ENCODE measurements at regions not wholly inside any gene's neighbourhood (a gene's known extent, or its start where the extent isn't known, plus 50 kb on each side); places are given as distances from the start of the nearest gene placed in this dataset.

DNA sequence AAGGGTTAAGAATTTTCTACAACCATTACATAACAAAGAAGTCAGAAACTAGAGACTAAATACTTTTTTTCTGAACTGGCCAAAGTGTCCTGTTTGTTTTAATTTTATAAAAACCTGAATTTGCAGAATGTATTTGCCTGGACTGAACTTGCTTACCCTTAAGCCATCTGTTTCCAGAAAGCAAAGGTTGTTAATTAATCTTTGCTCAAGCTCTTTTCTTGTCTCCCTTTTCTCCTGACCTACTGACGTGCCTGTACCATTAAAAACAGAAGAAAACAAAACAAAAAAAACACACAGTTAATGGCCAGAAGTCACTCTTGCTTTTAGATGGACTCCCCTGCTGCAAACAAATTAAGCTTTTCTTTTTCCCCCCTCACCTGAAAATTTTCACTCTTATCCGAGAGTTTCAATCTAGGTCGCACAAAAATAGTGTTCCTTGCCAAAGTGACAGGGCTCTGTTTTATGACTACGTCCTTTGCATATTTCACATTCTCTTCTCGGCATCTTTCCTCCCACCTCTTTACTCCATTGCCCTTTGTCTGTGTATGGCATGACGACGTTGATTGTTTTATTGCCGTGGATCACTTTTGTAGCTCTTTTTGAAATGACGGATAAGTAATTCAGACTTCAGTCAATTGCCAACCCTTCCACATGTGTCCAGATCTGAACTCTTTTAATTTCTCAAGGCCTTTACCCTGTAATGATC lies 333.8 kb upstream of the GRIN3A start:
- DNase-seq: no peak
- no peak for ATAC-seq
- intact Hi-C loops (cut with DNase I): no loop called here

DNA sequence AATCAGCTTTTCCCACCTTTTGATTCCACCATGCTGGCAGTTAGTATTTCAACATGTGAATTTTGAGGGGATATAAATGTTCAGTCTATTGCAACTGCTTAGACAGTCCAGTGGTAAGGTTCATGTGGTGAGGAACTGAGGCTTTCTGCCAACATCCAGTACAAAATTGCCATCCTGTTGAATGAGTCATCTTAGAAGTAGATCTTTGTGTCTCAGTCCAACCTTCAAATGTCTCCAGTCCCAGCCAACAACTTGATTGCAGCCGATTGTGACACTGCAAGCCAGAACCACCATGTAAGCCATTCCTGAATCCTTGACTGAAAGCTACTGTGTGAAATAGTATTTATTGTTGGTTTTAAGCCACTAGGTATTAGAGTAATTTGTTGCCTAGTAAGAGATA lies 331.5 kb upstream of the GRIN3A start:
- no peak for ATAC-seq
- intact Hi-C loops (cut with DNase I): no loop called here

DNA sequence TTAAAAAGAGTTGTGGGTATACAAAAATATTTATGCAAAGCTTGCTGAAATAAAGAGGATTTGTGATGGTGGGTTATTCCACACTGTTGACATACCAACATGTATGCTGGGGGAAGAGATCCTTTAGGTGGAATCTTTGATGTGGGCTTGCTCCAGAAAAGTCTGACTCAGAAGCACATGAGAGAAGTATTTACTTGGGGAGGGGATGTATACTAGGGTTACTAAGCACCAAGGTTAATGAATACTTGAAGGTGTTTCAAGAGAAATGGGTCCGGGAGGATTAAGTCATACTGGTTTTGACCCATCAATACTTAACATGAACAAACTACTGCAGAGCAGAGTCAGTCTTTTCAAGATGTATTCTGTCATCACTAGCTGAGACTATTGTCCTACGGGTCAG lies 316.4 kb upstream of the GRIN3A start:
- intact Hi-C loops (cut with DNase I): no loop called here
- DNase-seq (no peak), ATAC-seq (no peak)

More for the DNA sequence above, 331.5 kb upstream of the GRIN3A start:
- no peak for DNase-seq

DNA sequence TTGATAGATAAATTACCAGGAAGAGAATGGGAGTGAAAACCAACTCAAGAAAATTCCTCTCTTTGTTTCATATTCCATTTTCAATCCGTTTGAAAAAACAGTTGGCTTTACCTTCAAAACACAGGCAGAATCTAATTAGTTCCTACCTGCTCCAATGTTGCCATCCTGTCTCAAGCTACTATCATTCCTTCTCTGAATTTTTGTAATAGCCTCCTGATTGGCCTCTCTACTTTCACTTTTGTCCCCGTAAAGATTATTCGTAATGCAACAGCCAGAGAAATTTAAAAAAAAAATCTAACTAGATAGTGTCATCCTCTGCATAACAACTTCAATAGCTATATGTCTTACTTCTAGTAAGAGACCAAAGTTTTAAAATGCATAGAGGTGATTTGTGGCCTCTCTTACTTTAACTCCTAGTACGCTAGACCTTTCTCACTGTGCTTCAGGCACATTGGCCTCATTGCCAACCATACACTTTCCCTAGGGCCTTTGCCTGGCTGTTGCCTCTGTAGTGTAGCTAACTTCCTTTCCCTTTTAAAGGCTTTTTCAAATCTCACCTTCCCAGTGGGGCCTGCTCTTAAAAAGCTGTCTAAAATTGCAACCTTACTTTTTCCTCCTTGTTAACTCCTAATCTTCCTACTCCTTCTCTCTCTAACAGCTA lies 311.3 kb upstream of the GRIN3A start:
- no peak for DNase-seq
- ATAC-seq: no peak
- intact Hi-C loops (cut with DNase I): no loop called here

DNA sequence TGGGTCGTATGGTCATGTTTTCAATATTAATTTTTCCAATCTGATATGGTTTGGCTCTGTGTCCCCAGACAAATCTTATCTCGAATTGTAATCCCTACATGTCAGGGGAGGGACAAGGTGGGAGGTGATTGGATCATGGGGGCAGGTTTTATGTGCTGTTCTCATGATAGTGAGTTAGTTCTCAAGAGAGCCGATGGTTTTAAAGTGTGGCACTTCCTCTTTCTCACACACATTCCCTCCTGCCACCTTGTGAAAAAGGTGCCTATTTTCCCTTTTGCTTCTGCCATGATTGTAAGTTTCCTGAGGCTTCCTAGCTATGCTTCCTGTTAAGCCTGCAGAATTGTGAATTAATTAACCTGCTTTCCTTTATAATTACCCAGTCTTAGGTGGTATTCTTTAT lies 309.1 kb upstream of the GRIN3A start:
- ATAC-seq (no peak), DNase-seq (no peak)
- intact Hi-C loops (cut with DNase I): no loop called here

DNA sequence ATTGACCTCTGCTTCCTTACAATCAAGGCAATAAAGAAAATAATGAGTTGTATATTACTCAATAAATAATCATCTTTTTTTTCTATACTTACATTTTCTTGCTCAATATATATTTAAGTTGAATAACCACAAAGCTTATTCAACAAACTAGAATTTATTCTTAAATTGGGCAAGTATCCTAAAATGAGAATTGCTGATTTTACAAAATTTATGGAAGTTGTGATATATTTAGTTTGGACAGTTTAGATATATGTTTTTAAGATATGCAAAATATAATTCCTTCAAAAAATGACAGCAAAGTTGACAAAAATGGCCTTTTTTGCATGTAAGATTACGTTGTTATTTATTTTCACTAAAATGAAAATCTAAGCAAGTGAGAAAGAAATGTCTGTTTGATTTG lies 305.7 kb upstream of the GRIN3A start:
- no peak for ATAC-seq
- intact Hi-C loops (cut with DNase I): no loop called here

DNA sequence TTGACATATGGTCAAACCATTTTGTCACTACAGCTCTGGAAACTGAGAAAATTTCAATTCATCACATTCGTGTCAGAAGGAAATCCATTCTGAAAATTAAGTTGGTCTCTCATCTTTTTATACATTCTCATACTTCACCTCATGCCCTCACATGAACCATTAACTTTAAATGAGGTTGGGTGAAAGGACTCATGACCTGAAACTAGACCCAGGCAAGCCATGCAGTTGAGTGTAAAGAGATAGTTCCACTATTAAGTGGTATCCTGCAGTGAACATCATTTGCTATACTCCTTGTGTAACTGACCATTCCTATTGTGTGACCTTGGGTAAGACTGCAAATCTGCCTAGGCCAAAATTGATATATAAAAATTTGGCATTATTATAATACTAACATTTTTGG lies 299.6 kb upstream of the GRIN3A start:
- no peak for ATAC-seq
- intact Hi-C loops (cut with DNase I): no loop called here
- no peak for DNase-seq

More for the DNA sequence above, 305.7 kb upstream of the GRIN3A start:
- DNase-seq: no peak

DNA sequence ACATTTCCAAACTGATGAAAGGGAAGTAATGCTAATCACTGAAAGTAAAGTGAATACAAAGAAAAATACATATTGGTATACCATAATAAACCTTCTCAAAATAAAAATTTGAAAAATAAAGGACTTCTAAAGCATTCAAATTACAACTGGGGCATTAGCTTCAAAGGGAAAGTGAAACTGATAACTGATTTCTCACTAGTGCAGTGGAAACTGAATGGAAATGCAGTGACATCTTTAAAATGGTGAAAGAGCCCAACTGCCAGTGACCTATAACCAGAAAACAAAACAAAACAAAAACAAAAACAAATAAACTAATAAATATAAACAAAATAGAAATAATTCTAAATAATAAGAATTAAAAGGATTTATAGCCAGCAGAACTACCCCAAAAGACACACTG lies 297.5 kb upstream of the GRIN3A start:
- ATAC-seq: no peak
- intact Hi-C loops (cut with DNase I): no loop called here
- DNase-seq: no peak

DNA sequence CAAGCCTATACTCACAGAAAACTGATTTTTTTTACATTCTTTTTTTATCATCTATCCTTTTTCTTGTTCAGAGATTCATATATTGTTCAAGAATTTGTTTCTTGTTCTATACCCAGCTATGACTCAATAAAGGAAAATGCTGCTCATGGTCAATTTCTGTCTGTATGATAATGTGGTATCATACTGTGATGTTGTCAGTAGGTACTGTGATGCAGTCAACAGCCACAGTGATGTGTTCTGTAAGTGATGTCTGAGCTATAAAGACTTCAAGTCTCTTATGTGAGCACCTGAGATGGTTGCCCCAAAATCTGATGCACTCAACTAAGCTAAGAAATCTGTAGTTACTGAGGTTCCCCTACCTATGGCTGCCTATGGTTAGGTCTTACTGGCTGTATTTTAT lies 294.2 kb upstream of the GRIN3A start:
- intact Hi-C loops (cut with DNase I): no loop called here
- ATAC-seq (no peak), DNase-seq (no peak)

DNA sequence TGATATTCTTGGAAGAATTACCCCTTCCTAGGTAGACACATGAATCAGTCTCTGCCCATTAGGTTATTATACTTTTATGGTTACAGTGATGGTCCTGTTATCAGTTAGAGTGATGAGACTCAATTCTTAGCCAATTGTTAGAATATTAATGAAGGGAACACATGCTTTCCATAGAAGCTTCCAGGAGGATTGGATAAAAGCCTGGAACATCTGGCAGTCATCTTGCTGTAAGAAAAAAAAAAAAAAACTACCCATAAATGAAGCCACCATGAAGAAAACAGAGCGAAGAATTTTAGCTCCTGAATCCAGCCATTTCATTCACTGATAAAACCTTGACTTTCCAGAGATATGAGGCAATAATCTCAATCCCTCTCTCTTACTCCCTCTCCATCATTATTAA lies 262.5 kb upstream of the GRIN3A start:
- ATAC-seq (no peak), DNase-seq (no peak)
- intact Hi-C loops (cut with DNase I): no loop called here

DNA sequence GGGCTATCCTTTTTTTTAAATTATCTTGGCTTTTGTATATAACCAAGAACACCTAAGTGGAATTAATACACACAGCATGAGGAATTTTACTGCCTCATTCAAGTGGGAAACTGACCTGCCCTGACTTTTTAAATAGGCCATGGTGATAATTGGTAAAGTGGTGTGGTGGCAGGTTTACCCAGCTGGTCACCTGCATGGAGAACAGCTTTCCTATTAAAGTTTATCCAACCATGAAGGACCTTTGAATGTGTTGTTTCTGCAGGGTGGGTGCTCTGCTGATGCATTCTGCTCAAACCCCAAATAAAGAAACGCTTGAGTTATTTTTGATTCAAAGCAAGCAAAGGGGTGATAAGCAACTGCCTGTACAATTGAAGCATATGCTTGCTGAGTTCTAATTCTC lies 261.0 kb upstream of the GRIN3A start:
- ATAC-seq (no peak), DNase-seq (no peak)
- intact Hi-C loops (cut with DNase I): no loop called here

DNA sequence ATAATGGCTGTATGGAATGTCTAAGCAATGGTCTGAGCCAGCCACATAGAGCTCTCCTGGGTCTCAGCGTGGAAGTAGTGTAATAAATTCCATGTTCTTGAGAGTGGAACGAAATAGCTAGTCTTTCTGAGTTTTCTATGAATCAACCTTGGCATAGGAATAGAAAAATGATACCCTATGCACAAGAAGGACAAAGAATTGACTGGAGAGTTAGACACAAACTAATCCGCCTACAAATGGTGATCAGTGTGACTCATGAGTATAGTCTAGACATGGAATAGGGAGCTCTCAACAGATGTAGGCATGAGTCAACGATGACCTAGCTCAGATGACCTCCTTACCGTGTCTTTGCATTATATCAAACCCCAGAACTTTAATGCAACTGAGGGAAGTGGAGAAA lies 256.8 kb upstream of the GRIN3A start:
- intact Hi-C loops (cut with DNase I): no loop called here
- no peak for DNase-seq
- ATAC-seq: no peak

DNA sequence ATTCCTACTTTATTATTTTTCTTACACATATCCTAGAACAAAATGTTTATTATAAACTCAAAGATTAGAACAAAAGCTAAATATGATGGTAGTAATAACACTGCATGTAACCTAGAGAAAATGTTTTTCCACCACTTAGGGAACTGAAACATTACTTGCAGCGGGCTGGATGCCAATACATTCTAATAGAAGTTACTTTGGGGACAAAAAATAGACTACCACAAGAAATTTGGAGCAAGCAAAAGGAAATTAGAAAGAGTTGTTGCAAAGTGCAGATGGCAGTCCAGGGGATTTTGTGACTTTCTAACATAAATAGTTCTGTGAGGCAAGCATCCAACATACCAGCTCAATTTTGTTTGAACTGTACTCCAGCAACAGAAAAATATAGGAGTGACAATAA lies 255.3 kb upstream of the GRIN3A start:
- no peak for ATAC-seq
- intact Hi-C loops (cut with DNase I): no loop called here
- DNase-seq: no peak

DNA sequence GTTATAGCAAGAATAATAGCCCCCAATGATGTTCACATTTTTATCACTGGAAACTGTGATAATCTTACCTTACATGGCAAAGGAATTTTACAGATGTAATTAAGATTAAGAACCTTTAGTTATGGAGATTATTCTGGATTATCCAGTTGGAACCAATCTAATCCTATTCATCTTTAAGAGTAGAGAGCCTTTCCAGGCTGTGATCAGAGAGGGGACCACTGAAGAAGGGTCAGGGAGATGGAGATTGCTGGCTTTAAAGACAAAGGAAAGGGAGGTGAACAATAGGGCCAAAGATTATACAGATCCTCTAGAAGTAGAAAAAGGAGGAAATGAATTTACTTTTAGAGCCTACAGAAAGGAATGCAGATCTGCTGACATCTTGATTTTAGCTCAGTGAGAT lies 253.5 kb upstream of the GRIN3A start:
- ATAC-seq (no peak), DNase-seq (no peak)
- intact Hi-C loops (cut with DNase I): no loop called here

DNA sequence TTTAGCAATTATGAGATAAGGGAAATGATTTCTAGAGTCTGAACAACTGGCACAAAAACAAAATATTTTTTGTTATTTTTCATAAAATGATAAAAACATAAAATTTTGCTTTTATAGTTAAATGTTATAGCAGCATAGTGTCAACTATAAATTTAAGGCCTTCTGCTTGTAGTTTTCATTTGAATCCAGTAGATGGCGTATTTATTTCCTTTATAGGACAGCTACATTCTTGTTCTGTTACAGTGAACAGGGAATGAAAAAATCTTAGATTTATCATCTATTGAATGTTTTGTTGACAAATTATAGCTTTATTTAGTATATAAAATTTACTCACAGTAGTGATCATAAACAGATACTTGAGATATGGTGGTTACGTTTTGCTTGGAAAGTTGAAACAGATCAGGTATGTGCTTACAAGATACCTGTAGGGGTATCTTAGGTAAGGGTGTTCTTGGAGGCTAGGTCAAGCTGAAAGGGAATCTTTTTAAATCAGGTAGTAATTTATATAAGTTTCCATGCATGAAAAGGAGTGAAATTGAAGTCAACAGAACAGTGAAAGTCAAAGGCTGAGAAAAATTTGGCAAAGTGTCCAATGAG lies 239.3 kb upstream of the GRIN3A start:
- intact Hi-C loops (cut with DNase I): no loop called here
- DNase-seq (no peak), ATAC-seq (no peak)

DNA sequence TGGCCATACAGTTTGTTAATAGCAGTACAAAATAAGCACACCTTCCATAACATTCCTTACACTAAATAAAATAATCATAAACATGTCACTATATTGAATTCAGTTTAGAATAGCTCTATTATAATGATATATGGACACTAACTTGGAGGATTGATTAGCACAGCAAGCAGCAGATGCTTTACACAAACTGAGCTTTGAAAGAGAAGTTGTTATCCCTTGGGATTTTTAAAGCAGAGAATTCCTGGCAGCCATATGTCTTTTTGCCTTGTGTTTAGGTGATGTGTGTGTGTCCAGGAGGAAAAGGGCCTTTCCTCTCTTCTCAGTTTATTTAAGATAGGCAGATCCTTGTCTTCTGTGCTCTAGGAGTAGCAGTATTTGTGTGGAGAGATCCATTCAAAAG lies 232.2 kb upstream of the GRIN3A start:
- DNase-seq: no peak
- intact Hi-C loops (cut with DNase I): no loop called here
- no peak for ATAC-seq

DNA sequence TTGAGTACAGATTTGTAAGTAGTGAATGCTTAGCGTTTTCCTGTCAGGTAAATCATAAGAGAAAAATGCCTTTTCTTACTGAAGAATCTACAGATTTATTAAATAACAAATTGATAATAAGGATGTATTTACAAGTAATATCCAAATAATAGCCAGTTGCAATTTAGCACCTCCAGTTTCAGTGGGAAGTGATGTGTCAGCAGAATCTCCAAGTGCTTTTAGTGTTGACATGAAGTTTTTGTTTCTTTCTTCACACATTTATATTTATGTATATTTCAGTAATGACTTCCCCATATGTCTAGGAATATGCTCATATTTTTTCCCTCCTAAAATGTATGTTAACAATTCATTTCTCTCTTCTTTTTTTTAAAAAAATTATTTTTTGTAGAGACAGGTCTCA lies 229.9 kb upstream of the GRIN3A start:
- ATAC-seq: no peak
- no peak for DNase-seq
- intact Hi-C loops (cut with DNase I): no loop called here

DNA sequence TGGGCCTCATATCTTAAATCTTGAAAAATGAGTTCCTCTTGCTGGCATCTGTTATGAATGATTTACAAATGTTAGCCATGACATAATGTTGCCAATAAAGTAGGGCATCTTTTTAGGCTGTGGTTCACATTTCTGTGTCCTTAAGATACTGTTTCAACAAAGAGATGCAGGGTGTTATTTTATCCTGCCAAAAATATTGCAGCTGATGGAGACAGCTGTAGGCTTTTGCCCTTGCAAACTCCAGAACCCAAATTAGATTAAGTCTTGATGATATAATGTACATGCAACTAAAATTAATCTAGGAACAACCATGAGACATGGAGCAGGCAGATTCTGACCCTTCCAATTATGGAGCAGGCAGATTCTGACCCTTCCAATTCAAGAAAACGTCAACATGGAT lies 228.2 kb upstream of the GRIN3A start:
- DNase-seq (no peak), ATAC-seq (no peak)
- intact Hi-C loops (cut with DNase I): no loop called here

DNA sequence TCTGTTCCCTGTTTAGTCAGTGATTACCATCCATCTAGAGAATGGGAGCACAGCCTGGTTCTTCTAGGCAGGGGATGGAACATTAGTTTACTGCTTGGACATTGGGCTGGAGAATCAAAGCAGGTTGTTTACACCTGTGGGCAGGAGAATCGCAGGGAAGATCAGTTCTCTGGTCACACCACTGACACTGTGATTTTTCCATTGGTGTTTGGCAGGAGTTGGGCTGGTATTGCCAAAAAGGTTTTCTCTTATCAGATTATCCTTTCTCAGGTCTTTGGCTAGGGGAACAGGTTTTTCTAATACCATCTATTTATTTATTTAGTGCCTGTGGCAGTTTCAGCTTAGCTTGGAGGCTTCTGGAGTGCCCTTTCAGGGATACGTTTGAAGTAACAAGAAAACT lies 219.3 kb upstream of the GRIN3A start:
- ATAC-seq: no peak
- no peak for DNase-seq
- intact Hi-C loops (cut with DNase I): no loop called here

DNA sequence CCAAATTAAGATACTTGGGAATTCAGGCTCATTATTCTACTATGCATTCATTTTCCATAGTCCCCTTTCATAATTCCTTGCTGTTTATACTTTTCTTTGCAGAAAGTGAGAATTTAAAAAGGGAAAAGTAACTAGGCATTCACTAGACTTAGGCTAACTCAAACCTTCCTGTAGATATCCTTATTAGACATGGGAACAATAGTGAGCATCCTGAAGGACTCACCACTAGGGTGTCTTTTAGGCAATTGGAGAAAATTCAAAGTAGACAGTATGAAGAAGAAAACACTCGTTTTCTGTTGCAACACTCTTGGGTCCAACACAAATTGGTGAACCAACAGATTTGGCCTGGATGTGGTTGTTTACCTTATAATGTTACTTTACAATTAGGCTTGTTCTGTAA lies 213.2 kb upstream of the GRIN3A start:
- ATAC-seq (no peak), DNase-seq (no peak)
- intact Hi-C loops (cut with DNase I): no loop called here

DNA sequence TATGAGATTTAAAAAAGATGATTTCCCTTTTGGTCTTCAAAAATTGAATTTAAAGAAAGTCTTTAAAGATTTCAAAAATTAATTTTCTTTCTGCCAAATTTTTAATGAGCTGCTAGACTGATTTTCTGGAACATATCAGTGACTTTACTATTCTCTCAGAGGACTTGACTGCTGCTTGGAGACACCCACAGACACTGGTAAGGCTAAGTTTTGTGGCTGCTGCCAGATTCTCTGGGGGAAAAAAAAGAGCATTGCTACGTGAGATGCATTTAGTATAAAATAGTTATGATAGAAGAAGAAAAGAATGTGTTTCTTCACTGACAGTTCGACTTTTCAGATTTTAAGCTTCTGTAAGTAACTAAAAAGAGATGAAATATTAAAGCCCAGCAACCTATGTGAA lies 193.3 kb upstream of the GRIN3A start:
- intact Hi-C loops (cut with DNase I): no loop called here
- DNase-seq: no peak
- ATAC-seq: no peak
